ENCODE measurements at regions not wholly inside any gene's neighbourhood (a gene's known extent, or its start where the extent isn't known, plus 50 kb on each side); places are given as distances from the start of the nearest gene placed in this dataset.

- Histone ChIP-seq H2BK120ac (ENCODE audit: low read depth, low read length, poor library complexity, severe bottlenecking) (no peak overlapping the region), H3K56ac (ENCODE audit: insufficient read length, low read depth, low read length) (no peak overlapping the region), H3K9ac (ENCODE audit: extremely low read depth, insufficient read length, low read length) (no peak overlapping the region), H3K4me2 (ENCODE audit: insufficient read depth, insufficient read length, low read length) (no peak overlapping the region), H4K5ac (ENCODE audit: insufficient read length, low read depth, low read length) (no peak overlapping the region), H3K18ac (ENCODE audit: insufficient read length, low read depth, low read length) (no peak overlapping the region), H4K91ac (ENCODE audit: insufficient read length, low read depth, low read length) (no peak overlapping the region), H2BK12ac (ENCODE audit: insufficient read length, low read depth, low read length) (no peak overlapping the region), H2AFZ (ENCODE audit: low read length) (no peak overlapping the region), H2BK15ac (ENCODE audit: low read depth, low read length) (no peak overlapping the region), H2AK5ac (ENCODE audit: insufficient read length, low read length) (no peak overlapping the region), H3K79me1 (ENCODE audit: insufficient read depth, low read depth, low read length, poor library complexity, severe bottlenecking) (no peaks in the 10 kb centered on the region), H3K4me1 (ENCODE audit: insufficient read depth, low read length) (no peaks in the 10 kb centered on the region; the same call in 1 of the 2 replicates), H4K20me1 (ENCODE audit: control insufficient read depth, insufficient read depth, insufficient read length) (no peaks in the 10 kb centered on the region), H3K23me2 (ENCODE audit: insufficient read length, low read depth, low read length, poor library complexity, severe bottlenecking) (no peaks in the 10 kb centered on the region), H3K27me3 (ENCODE audit: insufficient read depth, low read length) (no peaks in the 10 kb centered on the region), H3K27ac (ENCODE audit: insufficient read length, low read depth, low read length) (no peak overlapping the region), H3K79me2 (ENCODE audit: insufficient read depth, low read length) (no peaks in the 10 kb centered on the region), H3K9me3 (ENCODE audit: control insufficient read depth, low read depth, low read length) (no peaks in the 10 kb centered on the region), H3K14ac (ENCODE audit: insufficient read depth, low read length) (no peak overlapping the region), H3K23ac (ENCODE audit: insufficient read length, low read depth, low read length) (no peak overlapping the region), H4K8ac (replicated peaks; ENCODE audit: insufficient read length, low read depth, low read length) (no peak overlapping the region), H3K4ac (ENCODE audit: low read depth, low read length) (no peak overlapping the region), H2BK20ac (ENCODE audit: low read depth, low read length, poor library complexity, severe bottlenecking) (no peak overlapping the region), H3T11ph (ENCODE audit: low read length) (no peak overlapping the region), H2BK5ac (ENCODE audit: insufficient read length, low read length) (no peak overlapping the region)
- no peak for TF ChIP-seq CTCF (conservative IDR thresholded peaks at IDR 0.05)
- Mint-ChIP-seq H3K9me3 (peaks cover 20 to 41% of the 10 kb centered on the region in 2 experiments), H3K4me3 (no peak overlapping the region), H3K27me3 (ENCODE audit: low read depth) (peaks cover 6% of the 10 kb centered on the region), H3K4me1 (peaks cover 12 to 25% of the 10 kb centered on the region in 2 experiments), H3K36me3 (ENCODE audit: insufficient read depth in 1 of 3, low read depth in 3 of 3) (peaks cover 11 to 13% (median 12%) of the 10 kb centered on the region in 3 experiments; a peak in 6 of 7 replicates), H3K27ac (no peak overlapping the region)
- no CpG with 5 or more reads among the region's 2 CpGs for WGBS (ENCODE audit: extremely low coverage, insufficient read length, low lambda C conversion rate)
- DNase-seq: no peak
These were observed 372.3 kb upstream of the F9 start for GRCh38 chrX:139158256-139158655.
